Fibroblast of peridontal ligament (primary cell): ENCODE measurements at regions not wholly inside any gene's neighbourhood (a gene's known extent, or its start where the extent isn't known, plus 50 kb on each side); places are given as distances from the start of the nearest gene placed in this dataset.
A peak's percentile ranks its signal among the peaks of the same experiment; 100 is the strongest.

Source experiments
- DNase-seq: peaks from one replicate; pipeline ENCODE4 v3.0.0-alpha.2; 2010; ENCODE audit errors: extremely low read depth

GRCh38 chrX:39169976-39170375 lies 368.7 kb downstream of the MID1IP1 start:
- DNase-seq, result no peak

DNA sequence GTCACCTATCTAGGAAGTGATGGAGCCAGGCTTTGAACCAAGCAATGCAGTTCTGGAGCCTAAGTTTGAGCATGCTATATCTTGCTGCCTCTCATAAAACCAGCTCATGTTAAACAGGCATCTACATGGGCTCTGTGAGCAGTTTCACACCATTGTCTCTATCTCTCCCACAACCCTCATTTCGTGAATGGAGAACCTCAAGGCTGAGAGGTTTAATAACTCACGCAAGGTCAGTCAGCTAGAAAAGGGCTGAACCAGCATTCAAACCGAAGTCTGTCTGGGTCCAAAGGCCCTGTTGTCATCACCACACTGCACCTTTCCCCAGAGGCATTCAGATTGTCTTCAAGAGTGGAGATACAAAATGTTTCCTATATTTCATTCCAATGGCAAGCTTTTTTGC lies 369.2 kb downstream of the MID1IP1 start:
- DNase-seq, result no peak

GRCh38 chrX:39171686-39172085 lies 370.4 kb downstream of the MID1IP1 start:
- no peak for DNase-seq

- DNase-seq, result no peak
Measured at GRCh38 chrX:39174241-39174771, 373.0 kb downstream of the MID1IP1 start.

DNA sequence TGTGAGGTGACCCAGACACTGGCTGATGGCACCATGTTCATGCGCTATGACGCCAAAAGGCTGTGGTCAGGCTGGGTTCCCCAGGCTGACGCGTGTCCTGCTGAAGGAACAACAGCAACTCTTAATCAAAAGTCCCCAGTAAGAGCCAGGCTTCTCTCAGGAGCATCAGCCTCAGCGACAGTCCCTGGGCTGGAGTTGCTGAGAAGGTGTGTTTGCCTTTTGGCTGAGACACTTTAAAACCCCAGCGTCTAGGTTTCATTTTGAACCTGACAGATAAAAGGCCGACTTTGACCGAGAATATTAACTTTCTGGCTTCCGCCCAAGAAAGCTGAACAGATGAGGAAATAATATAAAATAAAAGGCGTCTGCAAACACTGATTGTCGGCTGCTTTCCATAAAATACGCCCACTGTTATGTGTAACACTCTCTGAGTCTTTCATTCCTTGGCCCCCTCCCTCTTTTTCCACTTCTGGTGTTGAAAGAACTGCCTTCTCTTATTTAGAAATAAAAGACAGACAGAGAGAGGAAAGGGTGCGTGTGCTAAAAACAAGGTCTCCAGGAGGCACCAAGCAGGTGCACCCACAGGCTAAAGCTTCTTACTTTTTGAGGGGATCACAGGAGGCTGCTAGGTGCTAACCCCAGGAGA lies 373.6 kb downstream of the MID1IP1 start:
- DNase-seq, result no peak

- DNase-seq, result no peak
Measured at GRCh38 chrX:39175418-39176057, 374.3 kb downstream of the MID1IP1 start.

DNA sequence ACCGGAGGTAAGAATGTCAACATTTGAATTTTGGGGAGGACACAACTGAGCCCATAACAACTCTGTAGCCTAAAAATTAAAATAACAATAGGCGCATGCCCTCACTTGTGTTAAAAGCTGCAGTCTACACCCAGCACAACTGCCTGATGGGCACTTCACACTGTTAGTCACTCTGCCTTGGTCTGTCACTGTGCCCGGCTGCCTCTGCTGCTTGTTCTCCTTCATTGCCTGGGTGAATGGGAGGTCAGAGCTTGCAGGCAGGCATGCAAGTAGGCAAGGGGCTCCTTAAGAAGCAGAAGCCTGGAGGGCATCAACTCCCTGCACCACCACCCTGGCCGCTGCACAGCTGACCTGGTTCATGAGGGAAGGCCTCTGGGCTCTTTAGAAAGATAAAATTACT lies 374.8 kb downstream of the MID1IP1 start:
- no peak for DNase-seq

DNA sequence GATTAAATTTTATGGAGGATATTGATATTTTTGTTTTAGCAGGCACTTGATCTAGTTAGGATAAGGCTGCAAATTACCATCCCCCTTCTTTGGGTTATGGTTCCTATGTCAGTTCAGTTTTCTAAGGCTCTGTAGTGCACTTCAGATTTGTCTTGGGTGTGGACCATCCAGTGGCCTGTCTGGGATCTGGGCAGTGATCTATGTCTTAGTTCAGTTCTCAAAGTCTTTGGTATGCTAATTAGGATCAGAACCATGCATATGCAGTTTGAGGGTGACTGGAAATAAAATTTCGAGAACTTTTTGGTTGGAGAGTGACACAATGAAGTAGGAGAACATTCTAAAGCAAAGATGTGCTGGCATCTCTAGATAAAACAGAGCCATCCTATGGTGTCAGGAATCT lies 388.2 kb downstream of the MID1IP1 start:
- no peak for DNase-seq

DNA sequence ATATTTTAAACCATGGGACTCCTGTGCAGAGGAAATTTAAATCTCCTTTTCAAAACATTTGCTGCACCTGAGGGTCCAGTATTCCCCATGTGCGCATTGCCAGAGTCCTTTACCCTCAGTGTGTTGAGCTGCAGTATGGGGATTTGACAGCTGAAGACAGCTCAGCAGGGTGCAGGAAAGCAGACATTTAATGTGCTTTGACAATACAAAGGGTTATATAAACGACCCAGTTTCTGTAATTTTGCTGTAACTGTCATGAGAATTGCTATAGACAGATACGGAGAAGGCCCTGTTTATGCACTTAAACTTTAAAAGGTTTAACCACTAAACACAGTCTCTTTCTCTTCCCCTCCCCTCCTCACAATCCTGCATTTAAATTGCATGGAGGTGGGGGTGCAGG lies 393.4 kb downstream of the MID1IP1 start:
- no peak for DNase-seq

GRCh38 chrX:39195156-39195555 lies 393.9 kb downstream of the MID1IP1 start:
- DNase-seq, result no peak

- DNase-seq, result peak; percentile 8
Measured at GRCh38 chrX:39196192-39197102, 395.2 kb downstream of the MID1IP1 start.

DNA sequence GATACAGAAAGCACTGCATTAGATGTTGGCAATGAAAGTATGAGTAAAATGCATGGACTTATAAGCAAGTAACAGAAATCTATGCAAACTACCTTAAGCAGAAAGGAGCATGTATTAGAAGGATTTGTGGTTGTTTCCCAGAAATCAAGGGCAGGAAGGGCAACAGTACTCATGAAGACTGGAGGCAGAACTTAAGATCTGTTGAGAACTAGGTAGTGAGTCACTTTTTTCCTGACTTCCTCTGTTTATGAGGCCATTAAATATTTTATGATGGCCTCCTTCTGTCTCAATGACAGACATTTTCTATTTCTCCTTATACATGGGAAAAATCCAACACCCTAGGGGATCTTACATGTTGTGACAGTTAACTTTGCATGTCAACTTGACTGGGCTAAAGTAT lies 398.2 kb downstream of the MID1IP1 start:
- no peak for DNase-seq

DNA sequence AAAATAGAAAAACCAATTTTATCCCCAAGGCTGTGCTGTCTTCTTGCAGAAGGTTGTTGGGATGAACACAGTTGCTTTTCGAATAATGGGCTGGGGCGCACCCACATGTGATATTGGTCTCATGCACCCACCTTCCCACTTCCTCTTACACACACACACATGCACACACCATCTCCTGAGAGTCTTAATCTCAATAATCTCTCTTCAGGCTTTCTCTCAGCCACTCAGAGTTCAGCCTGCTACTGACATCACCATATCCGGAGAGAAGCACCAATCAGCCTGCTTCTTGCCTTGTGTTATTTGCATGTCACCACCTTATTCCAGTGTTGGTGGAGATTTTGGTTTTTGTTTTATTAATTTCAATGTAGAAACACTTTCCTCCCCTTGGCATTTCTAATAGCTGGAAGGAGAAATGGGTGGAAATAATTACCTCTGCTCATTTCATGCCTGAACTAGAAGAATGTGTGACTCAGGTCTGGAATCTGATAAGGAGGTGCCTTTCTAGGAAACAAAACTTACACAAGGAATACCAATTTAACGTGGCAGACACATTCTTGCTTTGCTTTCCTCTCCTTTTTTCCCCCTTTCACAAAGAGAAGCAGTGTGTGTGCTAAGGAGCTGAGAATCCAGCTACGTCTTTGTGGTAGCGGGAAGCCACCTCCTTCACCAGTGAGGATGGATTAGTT lies 400.2 kb downstream of the MID1IP1 start:
- DNase-seq, result no peak

DNA sequence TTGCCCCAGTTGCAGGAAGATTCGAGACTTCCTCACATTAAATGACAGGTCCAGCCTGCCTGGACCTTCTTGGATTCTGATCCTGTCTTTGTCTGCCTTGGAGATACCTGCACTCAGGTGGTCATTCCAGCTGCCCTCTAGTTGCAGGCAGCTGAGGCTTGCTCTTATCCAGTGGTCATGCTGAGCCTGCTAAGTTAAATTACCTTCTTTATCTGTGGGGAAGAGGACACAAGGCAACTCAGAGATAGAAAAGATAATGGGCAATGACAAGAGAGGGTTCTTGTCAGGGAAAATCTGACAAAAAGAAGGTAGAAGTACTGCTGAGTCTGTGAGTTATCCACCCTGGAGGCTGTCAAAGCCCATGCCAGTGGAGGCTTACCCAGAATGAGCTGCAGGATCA lies 401.4 kb downstream of the MID1IP1 start:
- no peak for DNase-seq

DNA sequence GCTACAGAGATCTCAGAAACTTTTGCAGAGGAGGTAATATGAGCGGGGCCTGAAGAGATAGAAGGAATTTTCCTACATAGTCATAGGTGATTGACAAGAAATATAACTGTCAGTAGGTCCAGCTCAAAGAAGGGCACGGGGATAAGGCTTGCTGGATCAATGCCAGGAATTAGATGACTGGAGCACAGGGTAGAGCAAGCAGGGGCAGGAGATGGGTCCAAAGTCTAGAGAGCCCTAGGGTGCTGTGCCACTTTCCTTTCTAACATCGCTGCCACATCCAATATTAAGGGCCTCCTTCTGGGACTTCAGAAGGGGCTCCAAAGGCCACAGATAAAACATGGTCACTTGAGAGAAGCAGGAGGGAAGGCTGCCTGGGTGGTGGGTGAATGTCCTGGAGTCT lies 402.2 kb downstream of the MID1IP1 start:
- DNase-seq, result no peak

DNA sequence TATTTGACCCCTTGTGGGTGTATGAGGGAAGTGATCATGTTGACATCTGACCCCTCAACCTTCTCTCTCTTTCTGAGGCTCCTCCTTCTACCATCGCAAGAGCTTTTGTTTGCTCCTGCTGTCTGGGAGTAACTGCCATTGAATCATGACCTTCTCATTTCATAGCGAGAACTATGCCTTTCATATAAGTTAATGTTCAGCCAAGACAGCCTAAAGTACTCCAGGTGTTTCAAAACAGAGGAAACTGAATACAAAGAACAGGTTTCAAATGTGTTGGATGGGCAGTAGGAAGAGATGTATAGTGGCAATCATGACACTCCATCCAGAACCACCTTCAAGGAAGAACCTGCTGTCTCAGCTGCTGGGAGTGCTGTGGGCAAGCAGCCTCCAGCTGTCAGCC lies 403.1 kb downstream of the MID1IP1 start:
- DNase-seq, result no peak

DNA sequence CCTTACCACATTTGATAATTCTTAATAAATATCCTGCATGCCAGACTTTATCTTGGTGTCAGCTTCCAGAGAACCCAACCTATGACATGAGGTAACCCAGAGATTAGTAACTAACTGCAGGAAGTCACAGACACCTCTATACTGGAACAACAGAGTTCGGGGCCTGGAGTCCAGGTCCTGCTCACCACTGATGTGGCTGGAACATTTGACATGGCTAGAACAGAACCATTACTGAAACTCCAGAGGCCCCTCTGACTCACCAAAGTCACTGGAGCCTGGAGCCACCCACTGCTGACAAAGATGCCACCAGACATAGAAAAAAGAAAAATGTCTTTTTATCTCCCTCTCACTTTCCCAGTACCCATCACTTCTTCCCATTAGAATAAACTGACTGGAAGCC lies 403.7 kb downstream of the MID1IP1 start:
- no peak for DNase-seq

DNA sequence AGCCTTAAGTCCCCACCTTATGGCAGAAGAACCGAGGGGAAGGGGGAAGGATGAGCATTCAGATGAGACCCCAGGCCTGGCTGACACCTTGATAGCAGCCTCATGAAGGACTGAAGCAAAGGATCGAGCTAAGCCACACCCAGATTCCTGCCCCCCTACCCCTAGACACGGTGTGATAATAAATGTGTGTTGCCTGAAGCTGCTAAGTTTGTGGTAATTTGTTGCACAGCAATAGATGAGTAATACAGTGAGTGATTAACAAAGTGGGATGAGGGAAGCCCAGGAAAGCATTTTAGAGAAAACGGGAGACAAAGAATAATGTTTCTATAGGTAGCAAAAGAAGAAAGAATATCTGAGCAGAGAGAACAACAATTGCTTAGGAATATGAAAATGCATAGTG lies 404.2 kb downstream of the MID1IP1 start:
- DNase-seq, result no peak

DNA sequence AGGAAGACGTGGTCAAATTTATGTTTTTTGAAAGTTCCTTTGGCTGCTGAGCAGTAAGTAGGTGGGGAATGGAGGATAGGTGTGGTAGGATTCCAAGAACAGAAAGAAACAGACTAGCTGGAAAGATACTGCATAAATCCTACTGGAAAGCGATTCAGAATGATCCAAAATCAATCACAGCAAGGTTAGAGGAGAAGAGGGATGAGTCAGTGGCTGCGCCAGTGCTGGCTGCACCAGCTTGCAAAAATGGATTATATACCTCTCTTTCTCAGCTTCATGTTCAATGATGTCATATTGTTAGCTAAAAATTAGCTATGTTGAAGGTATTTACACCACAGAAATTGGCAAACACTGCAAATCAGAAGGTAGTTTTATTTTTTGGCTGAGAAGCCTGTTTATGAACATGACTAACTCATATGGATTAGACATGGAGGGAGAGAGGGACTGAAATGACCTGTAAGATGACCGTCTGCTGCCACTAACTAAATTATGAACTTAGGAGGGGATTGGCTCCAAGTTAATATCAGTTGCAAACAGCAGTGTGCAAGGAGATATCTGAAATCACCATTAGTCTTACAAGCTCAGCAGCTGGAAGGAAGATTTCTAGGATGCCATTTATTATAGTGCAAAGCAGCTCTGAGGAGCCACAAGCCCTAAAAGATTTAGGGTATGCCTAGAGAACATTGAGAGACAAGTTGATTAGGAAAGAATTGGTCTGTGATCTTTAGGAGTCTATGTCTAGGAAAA lies 405.3 kb downstream of the MID1IP1 start:
- no peak for DNase-seq

GRCh38 chrX:39211501-39211900 lies 410.2 kb downstream of the MID1IP1 start:
- no peak for DNase-seq

DNA sequence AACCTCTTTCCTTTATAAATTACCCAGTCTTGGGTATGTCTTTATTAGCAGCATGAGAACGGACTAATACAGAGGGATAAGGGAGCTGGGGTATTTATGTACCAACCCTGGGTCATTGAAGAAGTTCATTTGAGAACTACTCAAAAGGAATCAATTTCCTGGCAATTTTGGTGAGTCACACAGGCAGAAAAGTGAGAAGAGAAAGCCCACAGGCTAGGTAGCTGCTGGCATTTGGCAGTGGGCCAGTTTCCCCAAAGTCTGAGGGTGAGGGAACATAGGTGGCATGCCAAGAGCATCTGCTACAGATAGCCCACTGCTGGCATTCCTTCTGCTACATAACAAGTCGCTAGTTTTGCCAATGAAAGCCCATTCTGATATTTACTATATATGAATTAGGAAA lies 411.2 kb downstream of the MID1IP1 start:
- no peak for DNase-seq
